Fibroblast of skin of left biceps (primary cell): ENCODE measurements at regions not wholly inside any gene's neighbourhood (a gene's known extent, or its start where the extent isn't known, plus 50 kb on each side); places are given as distances from the start of the nearest gene placed in this dataset.
"Not testable (repeated sequence)": the region's sequence is repeated elsewhere in the genome, so short reads cannot be mapped to it uniquely, and the experiment has no call there.

Experiments used
- DNase-seq, 2 experiments: peaks; one replicate each; pipeline ENCODE4 v3.0.0-alpha.2; 2013; ENCODE audit warnings: low read depth in 2 of 2

DNA sequence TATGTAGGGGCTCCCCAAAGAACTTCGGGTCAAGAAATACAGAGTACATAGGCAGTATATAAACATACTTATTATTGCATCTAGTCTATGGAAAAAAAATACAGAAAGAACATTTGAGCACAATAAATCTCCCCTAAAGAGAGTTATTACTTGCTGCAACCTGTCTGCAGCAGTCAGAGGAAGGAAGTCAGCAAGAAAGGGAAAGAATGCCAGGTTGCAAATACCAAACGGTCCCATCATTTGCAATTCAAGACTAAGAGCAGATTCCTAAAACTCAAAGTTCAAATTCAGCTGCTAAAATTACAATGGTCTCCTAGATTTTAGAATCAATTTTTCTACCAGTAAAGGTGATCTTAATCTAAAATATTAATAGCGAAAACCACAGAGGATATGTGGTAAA, 236.2 kb upstream of the NUDT6 start:
- DNase-seq, result no peak

DNA sequence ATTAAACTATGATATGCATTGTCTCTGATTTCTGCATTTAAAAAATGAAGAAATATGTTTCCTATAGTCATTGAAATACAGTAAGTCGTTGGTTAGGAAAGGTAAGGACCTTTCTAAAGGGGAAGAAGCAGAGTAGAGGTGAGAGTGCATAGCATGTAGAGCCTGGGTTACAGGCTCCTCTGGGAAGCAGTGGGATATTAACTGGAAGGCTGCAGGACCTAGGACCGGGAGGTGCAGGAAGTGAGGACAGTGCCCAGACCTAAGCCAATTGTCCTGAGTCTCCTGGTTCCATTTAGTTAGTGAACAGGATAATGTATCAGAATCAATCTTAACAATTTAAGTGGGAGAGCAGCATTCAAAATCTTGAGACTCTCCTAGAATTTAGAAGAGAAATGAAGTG, 237.1 kb upstream of the NUDT6 start:
- no peak for DNase-seq

DNA sequence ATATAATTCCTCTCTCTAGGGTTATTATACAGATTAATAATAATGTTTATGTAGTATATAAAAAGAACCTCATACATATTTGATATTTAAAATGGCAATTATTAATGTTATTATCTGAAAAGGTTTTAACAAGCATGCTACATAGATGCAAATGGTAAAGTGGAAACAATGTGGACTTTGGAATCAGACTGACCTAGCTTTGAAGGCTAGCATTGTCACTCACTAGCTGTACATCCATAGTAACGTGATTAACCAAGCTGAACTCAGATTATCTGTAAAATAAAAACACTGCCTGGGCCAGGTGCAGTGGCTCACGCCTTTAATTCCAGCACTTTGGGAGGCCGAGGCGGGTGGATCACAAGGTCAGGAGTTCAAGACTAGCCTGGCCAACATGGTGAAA, 233.7 kb upstream of the SPRY1 start:
- DNase-seq, result no peak

DNA sequence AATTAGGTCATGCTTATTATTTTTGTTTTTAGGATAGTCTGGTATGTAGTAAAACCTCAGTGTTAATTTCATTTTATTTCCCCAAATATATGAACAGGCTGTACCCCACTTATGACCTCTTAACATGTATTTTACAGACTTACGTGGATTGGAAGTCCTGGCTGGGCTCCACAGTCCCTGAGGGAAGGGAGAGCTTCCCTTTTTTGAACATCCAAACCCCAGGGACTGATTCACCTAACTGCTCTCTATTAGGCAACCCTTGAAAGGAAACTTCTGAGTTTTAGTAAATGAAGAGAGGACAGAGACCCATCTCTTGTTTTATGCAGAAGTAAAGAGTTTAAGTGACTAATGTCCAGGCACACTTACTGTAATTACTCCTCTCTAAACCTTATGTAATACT, 233.1 kb upstream of the SPRY1 start:
- DNase-seq, result no peak

DNA sequence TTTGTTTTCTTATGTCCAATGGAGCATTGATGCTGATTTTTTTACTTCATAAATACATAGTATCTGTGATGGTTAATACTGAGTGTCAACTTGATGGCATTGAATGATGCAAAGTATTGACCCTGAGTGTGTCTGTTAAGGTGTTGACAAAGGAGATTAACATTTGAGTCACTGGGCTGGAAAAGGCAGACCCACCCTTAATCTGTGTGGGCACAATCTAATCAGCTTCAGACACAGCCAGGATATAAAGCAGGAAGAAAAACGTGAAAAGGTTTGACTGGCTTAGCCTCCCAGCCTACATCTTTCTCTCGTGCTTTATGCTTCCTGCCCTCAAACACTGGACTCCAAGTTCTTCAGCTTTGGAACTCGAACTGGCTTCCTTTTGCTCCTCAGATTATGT, 230.6 kb upstream of the SPRY1 start:
- no peak for DNase-seq

DNA sequence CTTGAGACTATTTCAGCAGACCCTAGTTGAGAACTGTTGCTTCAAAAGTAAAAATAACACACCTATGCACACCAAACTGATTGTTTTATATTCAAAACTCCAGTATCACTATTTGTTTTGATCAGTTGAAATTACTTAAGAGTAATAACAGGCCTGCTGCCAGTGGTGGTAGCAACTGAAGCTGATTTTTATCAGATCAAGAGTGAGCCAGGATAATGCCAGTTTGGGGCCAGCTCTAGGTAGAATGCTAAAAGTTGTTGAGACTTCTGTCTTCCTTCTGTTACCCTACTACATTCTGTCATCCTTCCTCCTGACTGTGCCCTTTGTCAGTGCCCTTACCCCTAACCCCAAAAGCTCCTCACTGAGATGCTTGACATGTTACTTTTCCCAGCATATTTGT, 228.7 kb upstream of the SPRY1 start:
- no peak for DNase-seq

DNA sequence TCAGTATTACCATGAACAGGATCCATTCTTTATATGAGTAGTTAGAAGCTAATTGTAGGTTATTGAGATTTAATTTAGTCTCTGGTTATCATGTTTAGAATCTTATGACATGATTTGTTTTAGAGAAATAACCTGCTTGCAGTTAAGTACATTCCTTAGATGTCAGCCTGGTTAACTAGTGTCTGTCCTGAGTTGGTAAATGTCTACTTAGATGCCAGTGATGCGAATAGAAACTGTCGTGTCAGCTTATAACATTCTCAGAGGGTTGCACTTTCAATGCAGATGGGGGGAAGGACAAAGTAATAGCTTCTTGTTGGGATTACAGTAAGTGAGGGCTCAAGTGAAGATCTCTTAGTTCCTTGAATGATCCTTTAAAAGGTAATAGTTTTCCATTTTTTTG, 227.8 kb upstream of the SPRY1 start:
- peak in 1 of 2 experiments; percentile 3 for DNase-seq

DNA sequence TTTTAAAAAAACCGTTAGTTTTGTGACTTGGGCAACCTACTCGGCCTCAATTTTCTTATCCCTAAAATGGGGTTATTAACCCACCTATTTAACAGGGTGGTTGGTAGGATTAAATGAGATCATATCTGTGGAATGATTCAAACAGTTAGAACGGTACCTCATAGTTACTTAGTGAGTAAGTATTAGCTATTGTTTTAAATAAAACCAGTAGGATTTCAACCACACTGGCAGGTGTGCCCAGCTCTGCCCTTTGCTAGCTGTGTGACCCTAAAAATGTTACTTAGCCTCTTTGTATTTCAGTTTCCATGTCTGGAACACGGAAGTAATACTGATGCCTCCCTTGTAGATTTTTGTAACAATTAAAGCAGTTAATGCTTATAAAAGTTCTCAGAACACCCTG, 225.8 kb upstream of the SPRY1 start:
- DNase-seq, result no peak

DNA sequence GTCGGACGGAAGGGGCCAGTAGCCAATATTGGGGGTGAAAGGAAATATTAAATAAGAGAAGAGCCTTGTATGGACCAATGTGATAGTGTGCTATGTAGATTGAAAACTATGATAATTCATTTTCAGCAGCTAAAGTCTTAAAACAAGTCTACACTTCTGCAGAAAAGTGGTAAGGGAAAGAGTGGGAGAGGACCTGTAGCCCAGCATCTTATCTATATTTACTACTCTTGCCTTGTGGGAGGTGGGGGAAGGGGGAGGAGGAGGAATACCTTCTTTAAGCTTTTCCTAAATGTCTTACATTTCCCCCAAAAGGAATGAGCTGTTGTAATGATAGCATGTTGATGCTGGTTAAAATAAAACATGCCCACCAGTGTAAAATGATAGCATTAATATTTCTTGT, 220.0 kb upstream of the SPRY1 start:
- DNase-seq, result no peak

DNA sequence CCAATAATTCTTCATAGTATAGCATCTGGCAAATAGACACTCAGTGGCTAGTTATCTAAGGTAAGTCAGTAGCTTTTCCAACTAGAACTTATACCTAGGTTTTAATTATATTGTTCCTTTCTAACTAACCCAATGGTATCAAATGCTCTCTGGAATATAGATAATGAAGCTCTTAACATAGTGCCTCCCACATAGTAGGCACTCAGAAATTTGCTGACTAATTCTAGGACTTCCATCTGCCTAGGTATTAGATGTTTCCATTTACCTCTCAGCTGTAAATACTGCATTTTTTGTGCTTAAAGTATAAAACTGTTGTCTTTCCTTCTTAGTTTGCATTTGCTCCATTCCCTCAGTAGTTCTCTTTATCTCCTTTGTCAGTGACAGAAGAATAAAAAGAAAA, 214.3 kb upstream of the SPRY1 start:
- no peak for DNase-seq

DNA sequence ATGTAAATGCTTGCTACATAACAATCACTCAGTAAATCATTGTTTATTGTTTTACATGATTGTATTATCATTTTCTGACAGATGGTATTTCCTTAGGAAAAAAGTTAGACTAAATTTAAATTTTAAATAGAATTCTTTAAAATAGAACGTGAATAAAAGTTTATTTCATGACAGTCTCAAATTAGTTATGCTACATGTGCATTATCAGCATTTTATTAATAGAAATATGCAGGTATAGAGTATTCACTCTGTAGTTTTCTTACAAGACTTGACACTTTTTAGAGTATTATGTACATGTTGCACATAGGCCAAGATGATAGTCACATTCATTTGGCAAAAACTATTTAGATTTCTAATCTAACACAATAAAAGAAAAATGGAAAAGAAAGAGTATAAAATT, 213.3 kb upstream of the SPRY1 start:
- no peak for DNase-seq

DNA sequence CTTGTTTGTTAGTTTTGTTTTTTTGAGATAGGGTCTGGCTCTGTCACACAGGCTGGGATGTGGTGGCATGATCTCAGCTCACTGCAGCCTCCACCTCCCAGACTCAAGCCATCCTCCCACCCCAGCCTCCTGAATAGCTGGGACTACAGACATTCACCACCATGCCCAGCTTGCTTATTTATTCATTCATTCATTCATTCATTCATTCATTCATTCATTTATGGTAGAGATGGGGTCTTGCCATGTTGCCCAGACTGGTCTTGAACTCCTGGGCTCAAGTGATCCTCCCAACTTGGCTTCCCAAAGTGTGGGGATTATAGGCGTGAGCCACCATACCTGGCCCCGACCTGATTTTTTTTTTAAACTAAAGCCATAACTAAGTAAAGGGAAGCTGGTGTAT, 212.8 kb upstream of the SPRY1 start:
- DNase-seq, result not testable (repeated sequence)

DNA sequence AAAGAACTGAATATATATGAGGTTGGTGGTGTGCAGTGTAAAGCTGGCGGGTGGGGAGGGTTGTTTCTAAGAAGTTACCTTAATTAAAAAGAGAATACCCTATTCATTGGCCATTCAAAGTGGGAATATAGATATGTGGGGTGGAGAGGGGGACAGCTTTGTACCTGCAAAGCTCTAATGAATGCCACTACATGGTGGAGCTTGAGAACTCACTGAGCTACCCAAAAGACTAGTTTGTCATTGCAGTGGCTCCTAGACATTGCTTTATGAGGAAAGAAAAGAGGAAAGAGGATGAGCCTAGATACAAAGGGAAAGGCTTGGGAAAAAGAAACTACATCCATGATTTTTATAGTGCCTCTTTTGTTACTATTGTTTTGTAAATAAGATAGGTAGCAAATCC, 209.9 kb upstream of the SPRY1 start:
- DNase-seq, result no peak

DNA sequence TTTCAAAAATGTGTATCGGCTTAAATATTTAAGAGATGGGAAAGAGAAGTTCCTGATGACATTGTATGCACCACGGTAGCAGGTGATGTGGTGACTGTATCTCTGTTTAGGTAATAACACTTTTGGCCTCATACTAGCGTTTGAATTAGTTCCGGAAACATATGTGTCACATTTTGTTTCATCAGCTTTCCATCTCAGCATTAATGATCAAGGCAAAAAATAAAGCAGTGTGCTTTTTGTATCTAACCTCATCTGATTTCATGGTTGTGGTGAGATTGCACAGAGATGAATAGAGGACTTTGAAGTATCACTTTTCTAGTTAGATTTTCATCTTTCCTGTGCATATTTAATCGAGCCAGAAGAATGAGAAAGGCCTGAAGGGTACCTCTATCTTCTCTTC, 206.4 kb upstream of the SPRY1 start:
- no peak for DNase-seq

DNA sequence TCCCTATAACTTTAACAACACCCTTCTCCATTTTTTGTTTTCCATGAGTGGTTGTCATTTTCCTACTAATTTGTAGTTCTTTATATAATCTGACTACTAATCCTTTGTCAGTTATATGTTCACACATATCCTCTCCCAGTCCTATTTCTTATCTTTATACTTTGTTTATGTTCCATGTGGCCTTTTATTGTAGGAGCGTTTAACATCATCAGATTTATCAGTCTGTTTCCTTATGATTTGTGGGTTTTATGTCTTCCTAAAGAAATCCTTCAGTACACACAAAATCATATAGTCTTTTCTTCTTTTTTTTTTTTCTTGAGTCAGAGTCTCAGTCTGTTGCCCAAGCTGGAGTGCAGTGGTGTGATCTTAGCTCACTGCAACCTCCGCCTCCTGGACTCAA, 204.9 kb upstream of the SPRY1 start:
- no peak for DNase-seq

DNA sequence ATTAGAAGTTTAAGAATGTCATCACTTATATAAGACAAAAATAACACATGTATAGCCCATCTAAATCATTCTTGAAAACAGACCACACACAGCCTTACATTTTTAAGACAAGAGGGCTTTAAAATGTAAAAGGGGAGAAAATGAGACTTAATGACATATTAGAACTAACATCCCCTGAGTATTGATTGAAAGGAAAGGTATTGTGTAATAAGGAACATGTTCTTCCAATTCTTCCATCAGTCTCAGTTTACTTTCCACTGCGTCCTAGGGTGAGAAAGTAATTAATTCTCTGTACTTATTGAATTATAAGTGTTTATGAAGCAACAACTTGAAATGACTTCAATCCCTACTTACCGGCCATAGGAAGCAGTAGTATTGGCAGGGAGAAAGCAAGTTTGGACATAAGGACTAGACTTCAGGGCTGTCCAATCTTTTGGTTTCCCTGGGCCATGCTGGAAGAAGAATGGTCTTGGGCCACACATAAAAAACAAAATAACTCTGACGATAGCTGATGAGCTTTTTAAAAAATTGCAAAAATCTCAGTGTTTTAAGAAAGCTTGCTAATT, 202.7 kb upstream of the SPRY1 start:
- no peak for DNase-seq

DNA sequence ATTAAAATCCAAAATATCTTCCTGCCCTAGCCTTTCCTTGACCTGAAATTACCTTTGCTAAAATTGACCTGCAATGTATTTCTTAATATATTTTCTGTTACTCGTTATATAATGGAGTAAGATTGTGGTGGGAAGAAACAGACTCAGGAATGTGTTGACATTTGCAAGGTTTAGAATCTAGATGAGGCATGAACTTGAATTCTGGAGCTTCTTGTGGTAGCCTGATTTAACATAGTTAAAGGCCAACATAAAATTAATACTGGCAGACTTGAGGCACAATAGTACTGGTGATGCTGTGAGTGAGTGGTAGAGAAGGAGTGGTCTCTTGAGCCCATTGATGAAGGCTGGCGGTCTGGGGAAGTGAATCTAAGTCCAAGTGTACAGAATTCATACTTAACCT, 197.9 kb upstream of the SPRY1 start:
- DNase-seq, result peak in 1 of 2 experiments; percentile 19

DNA sequence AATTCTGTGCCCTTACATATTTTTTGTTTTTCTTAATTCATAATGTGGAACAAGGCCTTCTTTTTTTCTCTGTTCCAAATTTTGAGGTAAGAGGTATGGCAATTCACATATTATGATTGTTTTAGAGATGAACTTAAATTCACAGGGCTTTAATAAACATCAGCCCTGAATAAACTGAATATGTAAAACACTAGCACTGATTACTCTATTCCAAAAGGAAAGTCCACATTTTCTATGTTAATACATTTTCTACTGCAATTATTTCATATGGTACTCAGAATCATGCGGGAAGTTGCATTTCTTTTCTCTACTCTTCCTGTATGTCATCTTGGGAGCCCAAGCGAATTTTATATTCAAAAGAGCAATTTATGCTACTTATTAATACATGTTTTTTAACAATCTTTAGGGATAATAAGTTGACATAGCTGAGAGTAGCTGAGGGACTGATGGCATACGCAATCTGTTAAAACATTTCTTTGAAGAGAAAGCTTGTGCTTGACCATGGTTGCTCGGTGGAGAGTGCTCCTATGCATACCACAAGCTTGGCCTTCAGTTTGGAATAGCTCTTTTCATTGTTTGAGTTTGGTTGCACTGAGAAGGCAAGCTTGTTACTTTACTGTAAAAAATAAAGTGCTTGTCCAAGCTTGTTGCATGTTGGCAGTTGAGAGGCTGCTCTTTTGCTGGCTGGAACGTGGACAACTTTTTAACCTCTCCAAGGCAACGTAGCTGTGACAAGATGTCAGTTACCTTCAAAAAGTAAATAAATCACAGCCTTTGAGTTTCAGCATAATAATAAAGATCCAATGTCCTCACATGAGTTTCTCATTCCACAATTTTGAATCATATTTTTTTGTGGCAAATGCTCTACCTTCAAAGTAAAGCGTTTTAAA, 196.3 kb upstream of the SPRY1 start:
- no peak for DNase-seq

DNA sequence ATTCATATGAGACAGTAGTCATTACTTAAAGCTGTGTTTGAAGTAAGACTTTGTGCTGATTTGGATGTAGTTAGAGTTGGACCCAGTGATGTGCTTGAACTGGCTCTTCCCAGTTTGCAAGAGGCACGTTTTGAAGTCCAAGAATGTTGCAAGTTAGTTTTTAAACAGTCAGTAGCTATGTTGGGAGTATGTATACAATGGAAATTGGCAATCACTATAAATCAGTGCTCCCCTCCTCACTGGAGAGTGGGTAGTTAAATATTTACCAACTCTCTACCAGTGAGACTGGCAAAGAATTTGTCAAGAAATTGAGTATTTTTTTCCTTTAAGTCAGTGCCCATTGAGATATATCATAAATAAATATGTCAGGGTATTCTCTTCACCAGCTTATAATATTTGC, 191.9 kb upstream of the SPRY1 start:
- DNase-seq, result no peak

DNA sequence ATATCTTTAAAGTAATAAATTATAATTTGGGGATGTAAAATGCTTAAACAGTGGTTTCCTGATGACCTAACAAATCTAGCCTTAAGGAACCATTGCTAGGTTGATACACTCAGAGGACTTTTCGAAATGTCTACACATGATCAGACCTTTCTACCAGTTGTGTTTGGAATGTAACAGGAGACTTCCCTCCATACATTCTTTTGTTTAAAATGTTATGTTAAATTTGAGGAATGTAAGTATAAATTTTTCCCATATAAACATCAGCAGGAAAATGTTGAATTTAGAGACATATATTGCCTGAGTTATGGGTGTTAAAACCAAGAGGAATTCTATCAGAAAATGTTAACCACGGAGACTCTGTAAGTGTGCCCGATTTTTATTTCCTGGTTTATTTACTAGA, 190.6 kb upstream of the SPRY1 start:
- peak in 1 of 2 experiments; percentile 25 for DNase-seq

DNA sequence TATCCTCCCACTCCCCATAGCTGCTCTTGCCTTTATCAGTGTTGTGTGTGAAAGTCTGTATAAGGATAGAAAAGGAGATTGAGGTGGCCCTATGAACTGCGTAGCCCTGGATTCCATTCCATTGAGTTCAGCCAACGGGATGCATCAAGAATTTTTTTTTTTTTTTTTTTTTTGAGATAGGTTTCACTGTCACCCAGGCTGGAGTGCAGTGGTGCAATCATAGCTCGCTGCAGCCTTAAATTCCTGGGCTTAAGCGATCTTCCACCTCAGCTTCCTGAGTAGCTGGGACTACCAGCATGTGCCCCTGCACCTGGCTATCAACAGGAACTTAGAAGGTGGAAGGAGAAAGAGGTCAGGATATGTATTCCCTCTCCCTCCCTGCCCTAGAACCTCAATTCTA, 187.2 kb upstream of the SPRY1 start:
- DNase-seq, result no peak

DNA sequence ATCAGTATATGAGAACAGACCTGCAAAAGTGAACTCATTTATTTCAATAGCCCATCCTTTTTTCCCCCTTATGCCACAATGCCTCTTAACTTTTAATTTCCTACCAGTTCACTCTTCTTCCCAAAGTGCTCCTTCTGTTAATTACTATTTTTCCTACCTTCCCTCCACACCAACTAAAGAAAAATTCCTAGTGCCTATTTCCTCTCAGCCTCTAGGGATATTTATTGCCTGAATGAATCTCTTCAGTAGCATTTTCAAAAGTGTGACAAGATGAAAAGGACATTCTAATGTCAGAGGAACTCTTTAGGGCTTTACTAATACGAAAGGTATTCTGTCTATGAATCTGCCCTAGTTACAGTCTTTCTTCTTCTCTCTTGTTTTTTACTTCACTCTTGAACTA, 181.1 kb upstream of the SPRY1 start:
- DNase-seq, result no peak

DNA sequence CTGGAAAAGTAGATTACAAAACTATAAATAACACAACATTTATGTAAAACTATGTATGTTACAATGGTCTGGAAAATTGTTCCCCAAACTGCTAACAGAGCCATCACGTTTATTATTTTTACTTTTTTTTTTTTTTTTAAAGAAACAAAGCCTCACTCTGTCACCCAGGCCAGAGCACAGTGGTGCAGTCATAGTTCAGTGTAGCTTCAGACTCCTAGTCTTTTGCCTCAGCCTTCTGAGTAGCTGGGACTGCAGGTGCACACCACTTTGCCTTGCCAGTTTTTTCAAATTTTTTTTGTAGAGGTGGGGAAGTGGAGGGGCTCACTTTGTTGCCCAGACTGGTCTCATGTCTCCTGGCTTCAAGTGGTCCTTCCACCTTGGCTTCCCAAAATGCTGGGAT, 180.1 kb upstream of the SPRY1 start:
- DNase-seq, result no peak

DNA sequence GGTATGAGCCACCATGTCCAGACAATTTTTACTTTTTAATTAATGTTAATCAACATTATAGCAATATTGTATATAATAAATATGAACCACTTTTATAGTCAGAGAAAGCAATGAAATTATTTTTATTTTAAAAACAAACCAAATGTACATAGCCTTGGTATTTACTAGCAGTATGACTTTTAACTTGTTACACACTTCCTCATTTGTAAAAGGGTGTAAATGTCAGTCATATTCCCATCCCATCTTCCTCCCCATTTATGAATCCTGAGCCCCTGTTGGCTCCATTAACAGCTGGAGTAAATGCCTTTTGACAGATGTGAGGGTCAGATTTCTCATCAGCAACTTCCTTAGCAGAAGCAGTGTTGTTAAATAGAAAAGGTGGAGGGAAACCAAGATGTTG, 179.6 kb upstream of the SPRY1 start:
- no peak for DNase-seq
